SK-N-SH (cell line): ENCODE measurements at regions not wholly inside any gene's neighbourhood (a gene's known extent, or its start where the extent isn't known, plus 50 kb on each side); places are given as distances from the start of the nearest gene placed in this dataset.

Experiments used
- CTCF ChIA-PET: fragments of 300-600, 350-600 bp; formaldehyde crosslinking; extraction: SDS; loops from one replicate; lab custom pipeline; 2021; lab: Yijun Ruan, JAX
- POLR2A ChIA-PET: fragments of 350-600 bp; sonication (Branson Sonifier 250); formaldehyde crosslinking; extraction: SDS; loops from one replicate; lab custom pipeline; 2020; ENCODE audit warnings: antibody characterized with exemption, inconsistent platforms; lab: Yijun Ruan, JAX
- DNase-seq: peaks from one replicate; pipeline ENCODE4 v3.0.0; 2012
- H2AFZ ChIP-seq: fragments of 200-600 bp; sonication (generic); 2 replicates; pipeline ENCODE4 v1.8.1; 2016; ENCODE audit warnings: antibody characterized with exemption, mild to moderate bottlenecking, low read depth
- H3F3A ChIP-seq: fragments of 200-600 bp; sonication (generic); replicated peaks from 2 replicates; pipeline ENCODE3; 2016; ENCODE audit warnings: antibody characterized with exemption, mild to moderate bottlenecking; ENCODE audit not compliant: insufficient read depth
- H3K27ac ChIP-seq, 2 experiments: fragments of 200-500 bp in 1 of 2; fragments of 200-600 bp in 1 of 2; sonication (Bioruptor generic) in 1 of 2; sonication (generic), shearing (Covaris generic) in 1 of 2; 2 replicates each; pipeline versions ENCODE4 v1.5.1 to v1.6.1; 2014 to 2016; ENCODE audit warnings: low read depth in 2 of 2, inconsistent platforms in 1 of 2, low read length in 1 of 2, mild to moderate bottlenecking in 1 of 2, mixed read lengths in 1 of 2
- H3K27me3 ChIP-seq: fragments of 200-600 bp; sonication (generic), shearing (Covaris generic); 2 replicates; pipeline ENCODE4 v1.6.1; 2016; ENCODE audit warnings: mixed run types; ENCODE audit not compliant: insufficient read depth
- H3K36me3 ChIP-seq, 2 experiments: fragments of 200-500 bp in 1 of 2; fragments of 200-600 bp in 1 of 2; sonication (Bioruptor generic) in 1 of 2; sonication (generic) in 1 of 2; replicated peaks in 1 of 2; 2 replicates each; pipeline versions ENCODE3 to v1.5.1; 2014 to 2016; ENCODE audit warnings: low read length in 1 of 2, mild to moderate bottlenecking in 1 of 2; ENCODE audit not compliant: insufficient read depth in 2 of 2, control insufficient read depth in 1 of 2
- H3K4me1 ChIP-seq, 2 experiments: fragments of 200-500 bp in 1 of 2; fragments of 200-600 bp in 1 of 2; sonication (Bioruptor generic) in 1 of 2; sonication (generic), shearing (Covaris generic) in 1 of 2; 2 replicates each; pipeline versions ENCODE4 v1.5.1 to v1.6.1; 2014 to 2016; ENCODE audit warnings: low read depth in 1 of 2, low read length in 1 of 2, mixed run types in 1 of 2; ENCODE audit not compliant: insufficient read depth in 2 of 2, control insufficient read depth in 1 of 2
- H3K4me2 ChIP-seq: fragments of 200-600 bp; sonication (generic), shearing (Covaris generic); 2 replicates; pipeline ENCODE4 v1.6.1; 2017; ENCODE audit warnings: mixed run types
- H3K4me3 ChIP-seq, 2 experiments: fragments of 200-500 bp in 1 of 2; fragments of 200-600 bp in 1 of 2; sonication (Bioruptor generic) in 1 of 2; sonication (generic), shearing (Covaris generic) in 1 of 2; 2 replicates each; pipeline versions ENCODE4 v1.5.1 to v1.8.1; 2014 to 2016; ENCODE audit warnings: low read depth in 2 of 2, inconsistent platforms in 1 of 2, low read length in 1 of 2, mild to moderate bottlenecking in 1 of 2, mixed read lengths in 1 of 2, moderate library complexity in 1 of 2
- H3K79me2 ChIP-seq: fragments of 200-600 bp; sonication (generic); 2 replicates; pipeline ENCODE4 v1.8.1; 2017; ENCODE audit warnings: mild to moderate bottlenecking; ENCODE audit not compliant: insufficient read depth
- H3K9ac ChIP-seq: fragments of 200-600 bp; sonication (generic); 2 replicates; pipeline ENCODE4 v1.6.1; 2017; ENCODE audit warnings: mixed run types
- H3K9me2 ChIP-seq: fragments of 200-600 bp; sonication (generic); 2 replicates; pipeline ENCODE4 v1.6.1; 2017; ENCODE audit warnings: mixed run types
- H3K9me3 ChIP-seq: fragments of 200-600 bp; sonication (generic); 2 replicates; pipeline ENCODE4 v1.6.1; 2017; ENCODE audit warnings: mixed run types, mild to moderate bottlenecking, moderate library complexity
- H4K20me1 ChIP-seq: fragments of 200-600 bp; sonication (generic); 2 replicates; pipeline ENCODE4 v1.6.1; 2017; ENCODE audit warnings: mild to moderate bottlenecking, mixed run types; ENCODE audit not compliant: insufficient read depth
- CHD2 ChIP-seq: fragments of 150-350 bp; IDR thresholded peaks from 2 replicates; pipeline ENCODE4 v1.6.1; 2018; ENCODE audit warnings: low read length; ENCODE audit not compliant: partially characterized antibody
- EZH2phosphoT487 ChIP-seq: fragments of 200-600 bp; sonication (generic); IDR thresholded peaks from 2 replicates; pipeline ENCODE4 v1.6.1; 2017; ENCODE audit warnings: low read depth, mixed run types, mild to moderate bottlenecking, antibody characterized with exemption, moderate library complexity, borderline replicate concordance
- FOSL2 ChIP-seq: IDR thresholded peaks from 2 replicates; pipeline ENCODE4 v1.4.0; 2012; ENCODE audit warnings: low read depth, mild to moderate bottlenecking, moderate library complexity, borderline replicate concordance
- FOXJ3 ChIP-seq: sonication (generic); formaldehyde crosslinking; IDR thresholded peaks from 2 replicates; pipeline ENCODE4 v1.5.1; 2020; ENCODE audit warnings: mild to moderate bottlenecking, missing genetic modification reagents
- FOXM1 ChIP-seq: IDR thresholded peaks from 2 replicates; pipeline ENCODE4 v1.4.0; 2012; ENCODE audit warnings: low read depth, mild to moderate bottlenecking
- JUND ChIP-seq: IDR thresholded peaks from 2 replicates; pipeline ENCODE4 v1.4.0; 2012
- MXI1 ChIP-seq: IDR thresholded peaks from 2 replicates; pipeline ENCODE4 v1.6.1; 2012; ENCODE audit warnings: mild to moderate bottlenecking, low read depth, low read length, improper control_type of control experiment
- NRF1 ChIP-seq: IDR thresholded peaks from 2 replicates; pipeline ENCODE4 v1.6.1; 2012; ENCODE audit warnings: low read depth, mild to moderate bottlenecking, low read length
- POLR2AphosphoS5 ChIP-seq: IDR thresholded peaks from 2 replicates; pipeline ENCODE4 v1.6.1; 2012; ENCODE audit warnings: low read depth, low read length
- SIN3A ChIP-seq: IDR thresholded peaks from 2 replicates; pipeline ENCODE4 v1.6.1; 2012; ENCODE audit warnings: low read depth, mild to moderate bottlenecking, low read length, moderate library complexity, borderline replicate concordance
- SMC3 ChIP-seq: IDR thresholded peaks from 2 replicates; pipeline ENCODE4 v1.6.1; 2012; ENCODE audit warnings: low read depth, low read length, improper control_type of control experiment
- TAF1 ChIP-seq: IDR thresholded peaks from 2 replicates; pipeline ENCODE4 v1.6.1; 2012; ENCODE audit warnings: low read depth, mild to moderate bottlenecking, low read length, moderate library complexity, borderline replicate concordance
- TCF12 ChIP-seq: IDR thresholded peaks from 2 replicates; pipeline ENCODE4 v1.4.0; 2012
- WGBS: methylation state at CpG from one replicate; pipeline ENCODE4 v1.1.6; 2017; ENCODE audit warnings: low lambda C conversion rate; 5-methylcytosine and 5-hydroxymethylcytosine counted together
- TF ChIP-seq, protein P1 (sequence below): IDR thresholded peaks from 2 replicates; pipeline ENCODE4 v1.4.0; 2012; ENCODE audit warnings: low read depth
- TF ChIP-seq, protein P2 (sequence below): IDR thresholded peaks from 2 replicates; pipeline ENCODE4 v1.4.0; 2012; ENCODE audit warnings: low read depth, borderline replicate concordance
- TF ChIP-seq, protein P3 (sequence below): fragments of 150-350 bp; IDR thresholded peaks from 2 replicates; pipeline ENCODE4 v1.6.1; 2017; ENCODE audit warnings: antibody characterized with exemption, low read length, low read depth, borderline replicate concordance
- TF ChIP-seq, protein P4 (sequence below): fragments of 150-350 bp; IDR thresholded peaks from 2 replicates; pipeline ENCODE4 v1.6.1; 2016; ENCODE audit warnings: mild to moderate bottlenecking, low read depth, low read length

DNA sequence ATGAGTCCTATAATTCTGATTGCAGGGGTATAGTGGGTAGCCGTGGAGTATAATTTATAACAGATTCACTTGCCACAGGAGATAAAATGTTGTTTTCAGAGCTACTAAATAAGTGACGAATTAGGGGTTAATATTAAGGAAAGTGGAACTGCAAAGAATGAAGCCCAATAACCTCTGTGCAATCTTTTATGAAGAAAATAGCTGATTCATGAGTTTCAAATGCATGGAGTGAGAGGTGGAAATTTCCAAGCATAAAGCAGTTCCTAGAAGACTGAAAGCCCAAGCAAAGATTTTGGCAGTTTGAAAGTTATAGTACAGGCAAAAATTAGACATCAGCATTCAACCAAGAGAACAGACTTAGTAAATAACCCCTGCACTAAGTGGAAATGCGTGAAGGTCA, 1782.4 kb upstream of the PCDH10 start:
- 3% methylated on average over 3 of the region's 3 CpGs for WGBS

DNA sequence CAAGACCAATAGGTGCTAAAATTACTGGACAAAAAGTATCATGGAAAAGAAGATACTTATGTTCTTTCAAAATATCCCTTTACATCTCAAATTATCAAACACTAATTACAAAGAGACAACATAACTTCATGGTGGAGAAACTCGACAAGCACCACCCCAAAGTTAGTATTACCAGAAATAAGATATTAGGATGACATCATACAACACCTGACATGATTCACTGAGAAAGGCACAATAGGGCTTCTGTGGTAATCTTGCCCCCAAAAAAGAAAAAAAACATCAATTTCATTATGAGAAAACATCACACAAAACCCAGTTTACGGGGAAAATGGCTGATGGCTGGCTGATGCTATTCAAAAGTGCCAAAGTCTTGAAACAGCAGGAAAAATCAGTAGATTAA, 1781.7 kb upstream of the PCDH10 start:
- POLR2A ChIA-PET, result no interaction called here
- no peaks in the 10 kb centered on the region for H3K4me1 ChIP-seq

More for the DNA sequence above, 1782.4 kb upstream of the PCDH10 start:
- DNase-seq, result no peak
- no peaks in the 10 kb centered on the region for H3K9me3 ChIP-seq
- H3K4me2 ChIP-seq, result no peak overlapping the region
- no peaks in the 10 kb centered on the region for H3K4me1 ChIP-seq
- ChIA-PET POLR2A (no interaction called here), CTCF (no interaction called here)
- no peaks in the 10 kb centered on the region for H3K9me2 ChIP-seq
- H3K9ac ChIP-seq, result no peak overlapping the region
- H4K20me1 ChIP-seq, result no peaks in the 10 kb centered on the region
- H3K27me3 ChIP-seq, result no peaks in the 10 kb centered on the region
- H3K27ac ChIP-seq, result no peak overlapping the region
- H3K4me3 ChIP-seq, result no peak overlapping the region
- H3F3A ChIP-seq, result no peaks in the 10 kb centered on the region
- H2AFZ ChIP-seq, result no peak overlapping the region
- TF ChIP-seq FOSL2, result no peak
- TF ChIP-seq EZH2phosphoT487, result no peak
- no peak for TF ChIP-seq POLR2AphosphoS5
- TF ChIP-seq TAF1, result no peak
- TF ChIP-seq, protein P1, sequence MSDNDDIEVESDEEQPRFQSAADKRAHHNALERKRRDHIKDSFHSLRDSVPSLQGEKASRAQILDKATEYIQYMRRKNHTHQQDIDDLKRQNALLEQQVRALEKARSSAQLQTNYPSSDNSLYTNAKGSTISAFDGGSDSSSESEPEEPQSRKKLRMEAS, result no peak
- no peak for TF ChIP-seq JUND
- no peak for TF ChIP-seq SMC3
- no peak for TF ChIP-seq CHD2
- no peak for TF ChIP-seq FOXJ3
- TF ChIP-seq, protein P2, sequence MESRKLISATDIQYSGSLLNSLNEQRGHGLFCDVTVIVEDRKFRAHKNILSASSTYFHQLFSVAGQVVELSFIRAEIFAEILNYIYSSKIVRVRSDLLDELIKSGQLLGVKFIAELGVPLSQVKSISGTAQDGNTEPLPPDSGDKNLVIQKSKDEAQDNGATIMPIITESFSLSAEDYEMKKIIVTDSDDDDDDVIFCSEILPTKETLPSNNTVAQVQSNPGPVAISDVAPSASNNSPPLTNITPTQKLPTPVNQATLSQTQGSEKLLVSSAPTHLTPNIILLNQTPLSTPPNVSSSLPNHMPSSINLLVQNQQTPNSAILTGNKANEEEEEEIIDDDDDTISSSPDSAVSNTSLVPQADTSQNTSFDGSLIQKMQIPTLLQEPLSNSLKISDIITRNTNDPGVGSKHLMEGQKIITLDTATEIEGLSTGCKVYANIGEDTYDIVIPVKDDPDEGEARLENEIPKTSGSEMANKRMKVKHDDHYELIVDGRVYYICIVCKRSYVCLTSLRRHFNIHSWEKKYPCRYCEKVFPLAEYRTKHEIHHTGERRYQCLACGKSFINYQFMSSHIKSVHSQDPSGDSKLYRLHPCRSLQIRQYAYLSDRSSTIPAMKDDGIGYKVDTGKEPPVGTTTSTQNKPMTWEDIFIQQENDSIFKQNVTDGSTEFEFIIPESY, result no peak
- TF ChIP-seq, protein P3, sequence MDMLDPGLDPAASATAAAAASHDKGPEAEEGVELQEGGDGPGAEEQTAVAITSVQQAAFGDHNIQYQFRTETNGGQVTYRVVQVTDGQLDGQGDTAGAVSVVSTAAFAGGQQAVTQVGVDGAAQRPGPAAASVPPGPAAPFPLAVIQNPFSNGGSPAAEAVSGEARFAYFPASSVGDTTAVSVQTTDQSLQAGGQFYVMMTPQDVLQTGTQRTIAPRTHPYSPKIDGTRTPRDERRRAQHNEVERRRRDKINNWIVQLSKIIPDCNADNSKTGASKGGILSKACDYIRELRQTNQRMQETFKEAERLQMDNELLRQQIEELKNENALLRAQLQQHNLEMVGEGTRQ, result no peak
- TF ChIP-seq NRF1, result no peak
- no peak for TF ChIP-seq SIN3A
- TF ChIP-seq MXI1, result no peak
- TF ChIP-seq, protein P4, sequence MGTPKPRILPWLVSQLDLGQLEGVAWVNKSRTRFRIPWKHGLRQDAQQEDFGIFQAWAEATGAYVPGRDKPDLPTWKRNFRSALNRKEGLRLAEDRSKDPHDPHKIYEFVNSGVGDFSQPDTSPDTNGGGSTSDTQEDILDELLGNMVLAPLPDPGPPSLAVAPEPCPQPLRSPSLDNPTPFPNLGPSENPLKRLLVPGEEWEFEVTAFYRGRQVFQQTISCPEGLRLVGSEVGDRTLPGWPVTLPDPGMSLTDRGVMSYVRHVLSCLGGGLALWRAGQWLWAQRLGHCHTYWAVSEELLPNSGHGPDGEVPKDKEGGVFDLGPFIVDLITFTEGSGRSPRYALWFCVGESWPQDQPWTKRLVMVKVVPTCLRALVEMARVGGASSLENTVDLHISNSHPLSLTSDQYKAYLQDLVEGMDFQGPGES, result no peak
- TF ChIP-seq FOXM1, result no peak
- no peaks in the 10 kb centered on the region for H3K36me3 ChIP-seq
- no peaks in the 10 kb centered on the region for H3K79me2 ChIP-seq

More for the DNA sequence above, 1781.7 kb upstream of the PCDH10 start:
- no peak overlapping the region for H3K4me3 ChIP-seq
- WGBS, result 3% methylated on average over 2 of the region's 2 CpGs
- H4K20me1 ChIP-seq, result no peaks in the 10 kb centered on the region
- H3K27me3 ChIP-seq, result no peaks in the 10 kb centered on the region
- no peak overlapping the region for H2AFZ ChIP-seq
- CTCF ChIA-PET, result no interaction called here
- no peaks in the 10 kb centered on the region for H3K9me3 ChIP-seq
- no peaks in the 10 kb centered on the region for H3K36me3 ChIP-seq
- no peaks in the 10 kb centered on the region for H3K79me2 ChIP-seq
- DNase-seq, result no peak
- TF ChIP-seq TCF12, result no peak
- TF ChIP-seq CHD2, result no peak
- TF ChIP-seq, protein P2, result no peak
- TF ChIP-seq, all 33 proteins: peak for 0
- Histone ChIP-seq H3K27ac (no peak overlapping the region), H3F3A (no peaks in the 10 kb centered on the region), H3K9me2 (no peaks in the 10 kb centered on the region), H3K9ac (no peak overlapping the region), H3K4me2 (no peak overlapping the region)
